ENCODE measurements at regions not wholly inside any gene's neighbourhood (a gene's known extent, or its start where the extent isn't known, plus 50 kb on each side); places are given as distances from the start of the nearest gene placed in this dataset.
"Not testable (repeated sequence)": the region's sequence is repeated elsewhere in the genome, so short reads cannot be mapped to it uniquely, and the experiment has no call there.

GRCh38 chr10:3958472-3958996 is 173.5 kb upstream of the KLF6 start:
- Histone ChIP-seq H3K4me3 (replicated peaks in 1 of 3) (no peak overlapping the region), H3K4me1 (no peaks in the 10 kb centered on the region), H3K36me3 (no peaks in the 10 kb centered on the region), H3K9me3 (no peaks in the 10 kb centered on the region), H3K27ac (no peak overlapping the region), H3K27me3 (no peaks in the 10 kb centered on the region)
- intact Hi-C loops (cut with DNase I): no loop called here
- no peak for DNase-seq
- WGBS, 2 donors: 96 to 97% methylated on average over 4 of the region's 4 CpGs
- TF ChIP-seq CTCF (IDR thresholded peaks at IDR 0.05) (no peak), POLR2A (IDR thresholded peaks at IDR 0.05) (no peak)

GRCh38 chr10:3955955-3956617 is 171.1 kb upstream of the KLF6 start:
- H3K9me3 ChIP-seq: no peaks in the 10 kb centered on the region
- H3K4me1 ChIP-seq: no peaks in the 10 kb centered on the region
- no peaks in the 10 kb centered on the region for H3K36me3 ChIP-seq
- intact Hi-C loops (cut with DNase I): no loop called here
- WGBS, 2 donors: 70 to 78% methylated on average over 13 of the region's 13 CpGs
- TF ChIP-seq CTCF (IDR thresholded peaks at IDR 0.05) (no peak), POLR2A (IDR thresholded peaks at IDR 0.05) (no peak)
- H3K27ac ChIP-seq: peak overlapping the region in 1 of 3 donors; percentile 24
- no peak overlapping the region for H3K4me3 ChIP-seq (replicated peaks in 1 of 3)
- DNase-seq: peak; percentile 10 to 19
- no peaks in the 10 kb centered on the region for H3K27me3 ChIP-seq

GRCh38 chr10:3955493-3955892 is 170.5 kb upstream of the KLF6 start:
- DNase-seq: peak in 1 of 2 donors; percentile 12
- no peaks in the 10 kb centered on the region for H3K27me3 ChIP-seq
- intact Hi-C loops (cut with DNase I): no loop called here
- 70% methylated on average over 13 of the region's 13 CpGs for WGBS, 2 donors
- H3K36me3 ChIP-seq: no peaks in the 10 kb centered on the region
- H3K9me3 ChIP-seq: no peaks in the 10 kb centered on the region
- no peak for TF ChIP-seq POLR2A (IDR thresholded peaks at IDR 0.05)
- TF ChIP-seq CTCF (IDR thresholded peaks at IDR 0.05): no peak
- H3K27ac ChIP-seq: no peak overlapping the region
- H3K4me3 ChIP-seq (replicated peaks in 1 of 3): no peak overlapping the region
- no peaks in the 10 kb centered on the region for H3K4me1 ChIP-seq

DNA sequence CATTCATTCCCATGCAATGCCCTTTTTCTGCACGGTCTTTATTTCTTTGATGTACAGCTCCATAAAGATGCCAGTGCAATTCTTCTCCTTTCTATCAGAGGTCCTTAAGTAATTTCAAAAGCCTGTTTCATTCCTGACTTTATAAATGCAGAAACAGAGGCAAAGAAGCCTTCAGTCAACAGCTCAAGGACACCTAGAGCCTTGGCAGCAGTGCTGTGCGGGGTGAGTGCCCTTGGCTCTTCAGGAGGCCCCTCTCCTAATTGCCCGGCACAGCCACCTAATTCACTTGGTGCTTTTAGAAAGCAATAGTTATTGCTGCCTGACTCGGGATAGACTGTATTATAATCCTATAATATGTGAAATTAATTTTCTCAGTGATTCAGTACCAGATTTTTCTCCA is 169.6 kb upstream of the KLF6 start:
- 38 to 52% methylated on average over 4 of the region's 4 CpGs for WGBS, 2 donors
- Histone ChIP-seq H3K27ac (no peak overlapping the region), H3K9me3 (no peaks in the 10 kb centered on the region), H3K27me3 (no peaks in the 10 kb centered on the region), H3K4me1 (no peaks in the 10 kb centered on the region), H3K4me3 (replicated peaks in 1 of 3) (no peak overlapping the region), H3K36me3 (no peaks in the 10 kb centered on the region)
- intact Hi-C loops (cut with DNase I): no loop called here
- TF ChIP-seq CTCF (IDR thresholded peaks at IDR 0.05): no peak
- TF ChIP-seq POLR2A (IDR thresholded peaks at IDR 0.05): no peak
- DNase-seq: peak; percentile 45 to 54

DNA sequence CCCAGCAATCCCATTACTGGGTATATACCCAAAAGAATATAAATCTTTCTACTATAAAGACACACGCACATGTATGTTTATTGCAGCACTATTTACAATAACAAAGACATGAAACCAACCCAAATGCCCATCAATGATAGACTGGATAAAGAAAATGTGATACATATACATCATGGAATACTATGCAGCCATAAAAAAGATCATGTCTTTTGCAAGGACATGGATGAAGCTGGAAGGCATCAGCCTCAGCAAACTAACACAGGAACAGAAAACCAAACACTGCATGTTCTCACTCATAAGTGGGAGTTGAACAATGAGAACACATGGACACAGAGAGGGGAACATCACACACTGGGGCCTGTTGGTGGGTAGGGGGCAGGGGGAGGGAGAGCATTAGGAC is 169.0 kb upstream of the KLF6 start:
- H3K4me1 ChIP-seq: not testable (repeated sequence)
- 94 to 98% methylated on average over 1 of the region's 1 CpG for WGBS, 2 donors

More for the DNA sequence above, 169.0 kb upstream of the KLF6 start:
- H3K36me3 ChIP-seq; intact Hi-C loops (cut with DNase I); H3K4me3 ChIP-seq (replicated peaks in 1 of 3); H3K27ac ChIP-seq; DNase-seq; H3K27me3 ChIP-seq; H3K9me3 ChIP-seq: not testable (repeated sequence)

All from thyroid gland (tissue), 4 donors.